HL-60 (cell line): ENCODE measurements at regions not wholly inside any gene's neighbourhood (a gene's known extent, or its start where the extent isn't known, plus 50 kb on each side); places are given as distances from the start of the nearest gene placed in this dataset.

Source experiments
- DNase-seq, 2 experiments: peaks; one replicate each; pipeline ENCODE4 v3.0.0-alpha.2; 2010 to 2020; ENCODE audit warnings: low read depth in 1 of 2, low spot score in 1 of 2
- H3K27ac ChIP-seq: fragments of 250-450 bp; sonication (Bioruptor Pico); replicated peaks from 2 replicates; pipeline ENCODE4 v1.5.1; 2020; ENCODE audit warnings: mild to moderate bottlenecking, moderate library complexity
- H3K27me3 ChIP-seq: fragments of 250-450 bp; sonication (Bioruptor Pico); 2 replicates; pipeline ENCODE4 v1.5.1; 2021; ENCODE audit warnings: mild to moderate bottlenecking, moderate library complexity; ENCODE audit not compliant: insufficient read depth, poor library complexity, severe bottlenecking
- H3K4me3 ChIP-seq: replicated peaks from 2 replicates; pipeline ENCODE4 v1.5.1; 2011; ENCODE audit warnings: mild to moderate bottlenecking, control low read depth, low read length; ENCODE audit not compliant: insufficient read depth
- CTCF ChIP-seq: IDR thresholded peaks from one replicate; pipeline ENCODE4 v1.5.1; 2011; ENCODE audit warnings: low read length, control low read depth, inconsistent platforms; ENCODE audit not compliant: insufficient read depth
- GABPA ChIP-seq: IDR thresholded peaks from 2 replicates; pipeline ENCODE4 v1.6.1; 2012; ENCODE audit warnings: low read depth
- POLR2AphosphoS5 ChIP-seq: IDR thresholded peaks from 2 replicates; pipeline ENCODE4 v1.6.1; 2012; ENCODE audit warnings: low read depth
- REST ChIP-seq: IDR thresholded peaks from 2 replicates; pipeline ENCODE4 v1.6.1; 2012; ENCODE audit warnings: low read depth; ENCODE audit not compliant: insufficient replicate concordance
- SPI1 ChIP-seq: IDR thresholded peaks from 2 replicates; pipeline ENCODE4 v1.6.1; 2012; ENCODE audit warnings: low read depth, mild to moderate bottlenecking, borderline replicate concordance

- Histone ChIP-seq H3K4me3 (no peak overlapping the region), H3K27me3 (no peaks in the 10 kb centered on the region), H3K27ac (no peak overlapping the region)
- TF ChIP-seq POLR2AphosphoS5 (no peak), CTCF (no peak), GABPA (no peak), REST (no peak), SPI1 (no peak; the same call in 1 of the 2 replicates)
- DNase-seq = no peak
These were observed 213.6 kb downstream of the URI1 start for GRCh38 chr19:30155381-30156200.

GRCh38 chr19:30156646-30157045, 214.6 kb downstream of the URI1 start:
- H3K27me3 ChIP-seq = no peaks in the 10 kb centered on the region
- TF ChIP-seq POLR2AphosphoS5 = no peak
- no peak for TF ChIP-seq GABPA
- TF ChIP-seq SPI1 = no peak
- no peak for TF ChIP-seq REST
- TF ChIP-seq CTCF = no peak
- H3K4me3 ChIP-seq = no peak overlapping the region
- no peak for DNase-seq
- H3K27ac ChIP-seq = no peak overlapping the region

- no peak overlapping the region for H3K4me3 ChIP-seq
- no peaks in the 10 kb centered on the region for H3K27me3 ChIP-seq
- no peak for DNase-seq
- TF ChIP-seq POLR2AphosphoS5 = no peak
- no peak for TF ChIP-seq GABPA
- no peak for TF ChIP-seq SPI1
- no peak for TF ChIP-seq CTCF
- no peak for TF ChIP-seq REST
- no peak overlapping the region for H3K27ac ChIP-seq
These were observed 213.9 kb upstream of the ZNF536 start for GRCh38 chr19:30158067-30158892.
